Thyroid gland (tissue), 4 donors: ENCODE measurements at regions not wholly inside any gene's neighbourhood (a gene's known extent, or its start where the extent isn't known, plus 50 kb on each side); places are given as distances from the start of the nearest gene placed in this dataset.

Experiments
- DNase-seq, 2 donors: peaks; one replicate each; pipeline ENCODE4 v3.0.0-alpha.2; 2019
- H3K27ac ChIP-seq, 3 donors: fragments of 200-600 bp; sonication (generic); 1 replicate in 2 of 3; 2 replicates in 1 of 3; pipeline ENCODE4 v1.5.1; 2016 to 2019; ENCODE audit warnings: mild to moderate bottlenecking in 1 of 3, moderate library complexity in 1 of 3
- H3K27me3 ChIP-seq: fragments of 200-600 bp; sonication (generic); one replicate; pipeline ENCODE4 v1.5.1; 2019
- H3K36me3 ChIP-seq, 2 donors: fragments of 200-600 bp; sonication (generic); one replicate each; pipeline ENCODE4 v1.5.1; 2016 to 2019
- H3K4me1 ChIP-seq, 2 donors: fragments of 200-600 bp; sonication (generic); one replicate each; pipeline ENCODE4 v1.5.1; 2017 to 2019
- H3K4me3 ChIP-seq, 3 donors: fragments of 200-600 bp; sonication (generic); replicated peaks in 1 of 3; 1 replicate in 2 of 3; 2 replicates in 1 of 3; pipeline ENCODE4 v1.5.1; 2016; ENCODE audit warnings: mild to moderate bottlenecking in 1 of 3
- H3K9me3 ChIP-seq: fragments of 200-600 bp; sonication (generic); one replicate; pipeline ENCODE4 v1.5.1; 2017
- CTCF ChIP-seq, 6 experiments: fragments of 200-600 bp in 3 of 6; fragments of 450-650 bp in 3 of 6; sonication (generic) in 3 of 6; IDR thresholded peaks; one replicate each; pipeline ENCODE4 v1.5.1; 2016 to 2019; ENCODE audit warnings: antibody characterized with exemption in 6 of 6, mild to moderate bottlenecking in 2 of 6, inconsistent platforms in 1 of 6, moderate library complexity in 1 of 6
- POLR2A ChIP-seq, 2 donors: fragments of 450-650 bp; IDR thresholded peaks; one replicate each; pipeline ENCODE4 v1.6.1; 2017; ENCODE audit warnings: antibody characterized with exemption in 2 of 2, mild to moderate bottlenecking in 2 of 2, moderate library complexity in 1 of 2
- WGBS, 2 donors: methylation state at CpG; one replicate each; pipeline ENCODE4 v1.1.5; 2017; 5-methylcytosine and 5-hydroxymethylcytosine counted together
- intact Hi-C: fragments of 100-400 bp; cut with DNase I; formaldehyde crosslinking; loops from one replicate; pipeline ENCODE4 v1.15.1; 2023

GRCh38 chr21:34274001-34274400, 89.8 kb upstream of the KCNE2 start:
- H3K9me3 ChIP-seq, result no peaks in the 10 kb centered on the region
- intact Hi-C loops, result no loop called here
- no peaks in the 10 kb centered on the region for H3K4me1 ChIP-seq
- no peaks in the 10 kb centered on the region for H3K36me3 ChIP-seq
- DNase-seq, result no peak
- WGBS, 2 donors, result 79 to 83% methylated on average over 2 of the region's 2 CpGs
- no peak overlapping the region for H3K4me3 ChIP-seq
- no peaks in the 10 kb centered on the region for H3K27me3 ChIP-seq
- TF ChIP-seq POLR2A (IDR thresholded peaks at IDR 0.05) (no peak), CTCF (IDR thresholded peaks at IDR 0.05) (no peak)
- H3K27ac ChIP-seq, result no peak overlapping the region

- intact Hi-C loops, result no loop called here
- no peak for DNase-seq
- Histone ChIP-seq H3K9me3 (no peaks in the 10 kb centered on the region), H3K4me3 (no peak overlapping the region), H3K27ac (no peak overlapping the region), H3K36me3 (no peaks in the 10 kb centered on the region), H3K27me3 (no peaks in the 10 kb centered on the region), H3K4me1 (peaks cover 0 to 3% of the 10 kb centered on the region in 2 donors)
- TF ChIP-seq CTCF (IDR thresholded peaks at IDR 0.05), result no peak
- TF ChIP-seq POLR2A (IDR thresholded peaks at IDR 0.05), result no peak
- 82 to 85% methylated on average over 5 of the region's 5 CpGs for WGBS, 2 donors
Observed at GRCh38 chr21:34276711-34277425, 86.9 kb upstream of the KCNE2 start.

- peaks cover 0 to 3% of the 10 kb centered on the region in 2 donors for H3K4me1 ChIP-seq
- TF ChIP-seq CTCF (IDR thresholded peaks at IDR 0.05) (no peak), POLR2A (IDR thresholded peaks at IDR 0.05) (no peak)
- H3K9me3 ChIP-seq, result no peaks in the 10 kb centered on the region
- intact Hi-C loops, result no loop called here
- no peak overlapping the region for H3K27ac ChIP-seq
- WGBS, 2 donors, result 95 to 97% methylated on average over 3 of the region's 3 CpGs
- no peak overlapping the region for H3K4me3 ChIP-seq
- H3K27me3 ChIP-seq, result no peaks in the 10 kb centered on the region
- DNase-seq, result no peak
- no peaks in the 10 kb centered on the region for H3K36me3 ChIP-seq
Observed at GRCh38 chr21:34278451-34278850, 85.4 kb upstream of the KCNE2 start.

DNA sequence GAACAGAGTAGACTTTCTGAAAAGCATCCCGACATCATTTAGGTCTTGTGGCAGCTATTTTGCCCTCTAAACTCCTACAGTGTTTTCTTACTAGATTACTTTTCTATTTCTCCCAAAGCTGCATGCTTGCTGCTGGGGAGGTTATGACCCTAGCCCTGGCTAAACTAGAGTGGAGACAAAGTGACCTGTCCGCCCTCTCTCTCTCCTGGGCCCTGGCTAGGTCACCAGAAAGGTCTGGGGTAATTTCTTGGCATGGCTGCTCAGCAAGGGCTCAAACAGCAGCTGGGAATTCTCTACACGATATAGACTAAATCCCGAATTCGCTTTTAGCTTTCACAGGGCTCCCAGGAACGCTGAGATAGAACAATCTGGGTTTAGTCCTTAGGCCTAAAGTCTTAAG, 84.5 kb upstream of the KCNE2 start:
- no peaks in the 10 kb centered on the region for H3K36me3 ChIP-seq
- no peak overlapping the region for H3K4me3 ChIP-seq
- no peaks in the 10 kb centered on the region for H3K27me3 ChIP-seq
- TF ChIP-seq POLR2A (IDR thresholded peaks at IDR 0.05) (no peak), CTCF (IDR thresholded peaks at IDR 0.05) (no peak)
- DNase-seq, result no peak
- H3K4me1 ChIP-seq, result peaks cover 0 to 3% of the 10 kb centered on the region in 2 donors
- WGBS, 2 donors, result 85 to 87% methylated on average over 6 of the region's 6 CpGs
- no peak overlapping the region for H3K27ac ChIP-seq
- intact Hi-C loops, result no loop called here
- H3K9me3 ChIP-seq, result no peaks in the 10 kb centered on the region

- WGBS, 2 donors, result 86% methylated on average over 3 of the region's 3 CpGs
- no peaks in the 10 kb centered on the region for H3K9me3 ChIP-seq
- H3K4me3 ChIP-seq, result no peak overlapping the region
- no peak for DNase-seq
- intact Hi-C loops, result no loop called here
- peaks cover 0 to 3% of the 10 kb centered on the region in 2 donors for H3K4me1 ChIP-seq
- H3K36me3 ChIP-seq, result no peaks in the 10 kb centered on the region
- H3K27me3 ChIP-seq, result no peaks in the 10 kb centered on the region
- TF ChIP-seq CTCF (IDR thresholded peaks at IDR 0.05) (no peak), POLR2A (IDR thresholded peaks at IDR 0.05) (no peak)
- no peak overlapping the region for H3K27ac ChIP-seq
Observed at GRCh38 chr21:34279883-34280282, 83.9 kb upstream of the KCNE2 start.
